ENCODE measurements at regions not wholly inside any gene's neighbourhood (a gene's known extent, or its start where the extent isn't known, plus 50 kb on each side); places are given as distances from the start of the nearest gene placed in this dataset.

- Histone ChIP-seq H3K9me3 (replicated peaks) (0 out of 2 replicates have a peak, but pooled peaks cover 2% of the 10 kb centered on the region), H3K4me3 (no peak overlapping the region), H3K36me3 (no peaks in the 10 kb centered on the region), H3K4me1 (0 out of 2 replicates have a peak, but pooled peaks cover 3% of the 10 kb centered on the region), H3K27me3 (peaks cover 11% of the 10 kb centered on the region), H3K27ac (no peak overlapping the region)
- no peak for DNase-seq
Observed at GRCh38 chr20:9018346-9018745, 50.5 kb upstream of the PLCB4 start.

Measured in SJCRH30 (cell line).